ENCODE measurements at regions not wholly inside any gene's neighbourhood (a gene's known extent, or its start where the extent isn't known, plus 50 kb on each side); places are given as distances from the start of the nearest gene placed in this dataset.

- DNase-seq = no peak
Measured at GRCh38 chr1:228850141-228851100, 115.1 kb downstream of the RHOU start.

GRCh38 chr1:228851193-228851592 lies 115.9 kb downstream of the RHOU start:
- DNase-seq = no peak

- DNase-seq = no peak
Measured at GRCh38 chr1:228851618-228852017, 116.3 kb downstream of the RHOU start.

- no peak for DNase-seq
Measured at GRCh38 chr1:228852024-228852423, 116.7 kb downstream of the RHOU start.

- DNase-seq = no peak
Measured at GRCh38 chr1:228852511-228853088, 117.3 kb downstream of the RHOU start.

- DNase-seq = no peak
Measured at GRCh38 chr1:228853191-228853590, 117.9 kb downstream of the RHOU start.

- no peak for DNase-seq
Measured at GRCh38 chr1:228853637-228854036, 118.4 kb downstream of the RHOU start.

- no peak for DNase-seq
Measured at GRCh38 chr1:228854907-228855306, 119.6 kb downstream of the RHOU start.

GRCh38 chr1:228857611-228858010 lies 122.3 kb downstream of the RHOU start:
- no peak for DNase-seq

GRCh38 chr1:228860911-228861831 lies 125.9 kb downstream of the RHOU start:
- DNase-seq = no peak

GRCh38 chr1:228861832-228862180 lies 126.5 kb downstream of the RHOU start:
- DNase-seq = no peak

- DNase-seq = no peak
Measured at GRCh38 chr1:228862542-228863505, 127.5 kb downstream of the RHOU start.

GRCh38 chr1:228863776-228864175 lies 128.5 kb downstream of the RHOU start:
- no peak for DNase-seq

- DNase-seq = no peak
Measured at GRCh38 chr1:228865627-228866330, 130.5 kb downstream of the RHOU start.

GRCh38 chr1:228866468-228866867 lies 131.2 kb downstream of the RHOU start:
- no peak for DNase-seq

- no peak for DNase-seq
Measured at GRCh38 chr1:228867108-228867950, 132.1 kb downstream of the RHOU start.

- DNase-seq = no peak
Measured at GRCh38 chr1:228867951-228868730, 132.9 kb downstream of the RHOU start.

- DNase-seq = no peak
Measured at GRCh38 chr1:228868731-228869024, 133.4 kb downstream of the RHOU start.

GRCh38 chr1:228869312-228869824 lies 134.1 kb downstream of the RHOU start:
- DNase-seq = no peak
